ENCODE measurements at regions not wholly inside any gene's neighbourhood (a gene's known extent, or its start where the extent isn't known, plus 50 kb on each side); places are given as distances from the start of the nearest gene placed in this dataset.

DNA sequence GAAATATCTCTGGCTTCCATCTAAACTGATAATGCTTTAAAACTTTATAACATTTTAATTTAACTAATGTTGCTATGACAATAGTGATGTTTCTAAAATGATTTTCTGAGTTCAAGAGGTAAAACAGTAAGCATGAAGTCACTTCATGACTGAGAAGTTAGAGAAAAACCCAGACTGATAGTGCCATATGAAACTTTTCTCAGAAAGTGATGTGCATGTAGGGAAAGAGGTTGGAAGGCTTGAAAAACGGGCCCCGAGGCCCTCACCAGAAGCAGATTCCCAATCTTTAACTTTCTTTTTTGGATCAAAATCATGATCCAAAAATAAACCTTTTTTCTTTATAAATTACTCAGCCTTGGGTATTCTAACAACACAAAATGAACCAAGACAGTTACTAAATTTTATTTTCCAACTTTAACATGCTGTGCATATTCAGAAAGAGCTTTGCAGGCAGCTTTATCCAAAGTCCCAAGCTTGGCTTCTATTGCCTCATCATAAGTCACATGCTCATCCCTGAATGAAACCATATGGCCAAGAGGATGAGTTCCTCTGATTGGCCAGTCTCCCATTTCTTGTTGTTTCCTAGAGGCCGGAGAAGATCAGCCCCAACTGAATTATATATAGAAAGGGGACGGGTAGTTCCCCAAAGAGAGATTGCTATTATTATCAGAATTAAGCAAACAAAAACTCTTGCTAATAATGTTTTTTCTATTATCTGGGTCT lies 357.6 kb upstream of the SALL1 start:
- intact Hi-C loops (cut with micrococcal nuclease) = no loop called here
- no peak for TF ChIP-seq EGR1 (IDR thresholded peaks at IDR 0.05; ENCODE audit: low read depth)
- TF ChIP-seq ZFX (IDR thresholded peaks at IDR 0.05) = no peak
- Histone ChIP-seq H3K4me2 (ENCODE audit: low read length) (no peak overlapping the region), H3K9me2 (ENCODE audit: insufficient read depth) (no peaks in the 10 kb centered on the region), H3K36me3 (ENCODE audit: control insufficient read depth in 1 of 2, insufficient read depth in 2 of 2, low read length in 2 of 2) (no peaks in the 10 kb centered on the region), H4K20me1 (ENCODE audit: insufficient read depth) (no peaks in the 10 kb centered on the region), H3K27me3 (ENCODE audit: insufficient read depth, low read length) (no peaks in the 10 kb centered on the region), H3K4me3 (replicated peaks in 1 of 2; ENCODE audit: low read depth in 1 of 2, low read length in 2 of 2) (no peak overlapping the region), H3K9ac (ENCODE audit: low read length) (no peak overlapping the region), H2AFZ (ENCODE audit: low read depth, low read length, poor library complexity, severe bottlenecking) (no peak overlapping the region), H3K9me3 (ENCODE audit: control insufficient read depth in 1 of 2, insufficient read depth in 1 of 2, low read depth in 1 of 2, low read length in 2 of 2) (no peaks in the 10 kb centered on the region; a peak in 1 of 4 replicates), H3K27ac (ENCODE audit: low read depth, low read length) (no peak overlapping the region), H3K4me1 (ENCODE audit: control insufficient read depth in 1 of 2, insufficient read depth in 2 of 2, low read length in 2 of 2) (no peaks in the 10 kb centered on the region), H3K79me2 (ENCODE audit: insufficient read depth, low read length) (no peaks in the 10 kb centered on the region)
- ChIA-PET POLR2A (no interaction called here), RAD21 (ENCODE audit: low non-redundant PET in 1 of 2, low total read pairs in 2 of 2, uncharacterized antibody in 2 of 2, unreplicated experiment in 2 of 2) (no interaction called here), CTCF (no interaction called here)
- no peak for DNase-seq (ENCODE audit: low read depth, low spot score)
- BruUV-seq (replicated peaks) = no TSS peak
- no peak for ATAC-seq

DNA sequence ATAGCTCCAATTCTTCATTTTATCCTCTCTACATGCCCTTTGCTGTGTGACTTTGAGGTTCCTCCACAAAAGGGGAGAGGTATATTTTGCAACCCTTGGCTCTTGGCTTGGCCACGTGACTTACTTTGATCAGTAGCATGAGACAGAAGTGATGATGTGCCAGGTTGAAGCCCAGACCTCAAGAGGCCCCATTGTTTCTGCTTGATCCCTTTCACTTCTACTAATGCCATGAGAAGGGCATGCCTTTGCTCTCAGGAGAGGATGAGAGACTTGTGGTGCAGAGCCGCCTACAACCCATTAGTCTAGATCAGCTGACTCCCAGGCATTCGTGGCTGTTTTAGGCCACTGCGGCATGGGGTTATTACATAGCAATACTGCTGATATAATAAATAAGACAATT lies 356.2 kb upstream of the SALL1 start:
- Histone ChIP-seq H3K9me3 (ENCODE audit: control insufficient read depth in 1 of 2, insufficient read depth in 1 of 2, low read depth in 1 of 2, low read length in 2 of 2) (peaks cover 0 to 5% of the 10 kb centered on the region in 2 experiments; a peak in 1 of 4 replicates), H3K27me3 (ENCODE audit: insufficient read depth, low read length) (no peaks in the 10 kb centered on the region), H3K4me1 (ENCODE audit: control insufficient read depth in 1 of 2, insufficient read depth in 2 of 2, low read length in 2 of 2) (no peaks in the 10 kb centered on the region), H2AFZ (ENCODE audit: low read depth, low read length, poor library complexity, severe bottlenecking) (no peak overlapping the region), H3K27ac (ENCODE audit: low read depth, low read length) (no peak overlapping the region), H3K9ac (ENCODE audit: low read length) (no peak overlapping the region), H3K9me2 (ENCODE audit: insufficient read depth) (no peaks in the 10 kb centered on the region), H3K4me3 (replicated peaks in 1 of 2; ENCODE audit: low read depth in 1 of 2, low read length in 2 of 2) (no peak overlapping the region), H3K79me2 (ENCODE audit: insufficient read depth, low read length) (no peaks in the 10 kb centered on the region), H3K36me3 (ENCODE audit: control insufficient read depth in 1 of 2, insufficient read depth in 2 of 2, low read length in 2 of 2) (no peaks in the 10 kb centered on the region), H4K20me1 (ENCODE audit: insufficient read depth) (no peaks in the 10 kb centered on the region), H3K4me2 (ENCODE audit: low read length) (no peak overlapping the region)
- no peak for DNase-seq (ENCODE audit: low read depth, low spot score)
- intact Hi-C loops (cut with micrococcal nuclease) = no loop called here
- RAD21 ChIA-PET (ENCODE audit: low non-redundant PET in 1 of 2, low total read pairs in 2 of 2, uncharacterized antibody in 2 of 2, unreplicated experiment in 2 of 2) = no interaction called here
- TF ChIP-seq POLR2AphosphoS5 (IDR thresholded peaks at IDR 0.05; ENCODE audit: low read depth, low read length) (no peak), JUND (IDR thresholded peaks at IDR 0.05) (no peak), RAD21 (IDR thresholded peaks at IDR 0.05; ENCODE audit: low read depth) (no peak), ELF1 (IDR thresholded peaks at IDR 0.05; ENCODE audit: borderline replicate concordance, low read depth) (no peak), EZH2 (IDR thresholded peaks at IDR 0.05) (no peak), FOSL1 (IDR thresholded peaks at IDR 0.05; ENCODE audit: low read depth) (no peak)
- TF ChIP-seq, protein P1, sequence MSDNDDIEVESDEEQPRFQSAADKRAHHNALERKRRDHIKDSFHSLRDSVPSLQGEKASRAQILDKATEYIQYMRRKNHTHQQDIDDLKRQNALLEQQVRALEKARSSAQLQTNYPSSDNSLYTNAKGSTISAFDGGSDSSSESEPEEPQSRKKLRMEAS (IDR thresholded peaks at IDR 0.05) = no peak
- TF ChIP-seq, protein P2, sequence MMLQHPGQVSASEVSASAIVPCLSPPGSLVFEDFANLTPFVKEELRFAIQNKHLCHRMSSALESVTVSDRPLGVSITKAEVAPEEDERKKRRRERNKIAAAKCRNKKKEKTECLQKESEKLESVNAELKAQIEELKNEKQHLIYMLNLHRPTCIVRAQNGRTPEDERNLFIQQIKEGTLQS (IDR thresholded peaks at IDR 0.05) = no peak
- TF ChIP-seq, protein P3, sequence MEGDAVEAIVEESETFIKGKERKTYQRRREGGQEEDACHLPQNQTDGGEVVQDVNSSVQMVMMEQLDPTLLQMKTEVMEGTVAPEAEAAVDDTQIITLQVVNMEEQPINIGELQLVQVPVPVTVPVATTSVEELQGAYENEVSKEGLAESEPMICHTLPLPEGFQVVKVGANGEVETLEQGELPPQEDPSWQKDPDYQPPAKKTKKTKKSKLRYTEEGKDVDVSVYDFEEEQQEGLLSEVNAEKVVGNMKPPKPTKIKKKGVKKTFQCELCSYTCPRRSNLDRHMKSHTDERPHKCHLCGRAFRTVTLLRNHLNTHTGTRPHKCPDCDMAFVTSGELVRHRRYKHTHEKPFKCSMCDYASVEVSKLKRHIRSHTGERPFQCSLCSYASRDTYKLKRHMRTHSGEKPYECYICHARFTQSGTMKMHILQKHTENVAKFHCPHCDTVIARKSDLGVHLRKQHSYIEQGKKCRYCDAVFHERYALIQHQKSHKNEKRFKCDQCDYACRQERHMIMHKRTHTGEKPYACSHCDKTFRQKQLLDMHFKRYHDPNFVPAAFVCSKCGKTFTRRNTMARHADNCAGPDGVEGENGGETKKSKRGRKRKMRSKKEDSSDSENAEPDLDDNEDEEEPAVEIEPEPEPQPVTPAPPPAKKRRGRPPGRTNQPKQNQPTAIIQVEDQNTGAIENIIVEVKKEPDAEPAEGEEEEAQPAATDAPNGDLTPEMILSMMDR (IDR thresholded peaks at IDR 0.05 in 2 of 3, conservative IDR thresholded peaks at IDR 0.05 in 1 of 3; ENCODE audit: borderline replicate concordance in 1 of 3, insufficient read depth in 1 of 3, low read depth in 2 of 3, low read length in 2 of 3) = no peak
- CTCF ChIA-PET = no interaction called here
- no peak for ATAC-seq
- POLR2A ChIA-PET = no interaction called here
- no TSS peak for BruUV-seq (replicated peaks)
